GM06990 (cell line): ENCODE measurements at regions not wholly inside any gene's neighbourhood (a gene's known extent, or its start where the extent isn't known, plus 50 kb on each side); places are given as distances from the start of the nearest gene placed in this dataset.

Experiments used
- DNase-seq: peaks from one replicate; pipeline ENCODE4 v3.0.0-alpha.2; 2011; ENCODE audit not compliant: insufficient read length; ENCODE audit errors: extremely low read depth
- H3K27me3 ChIP-seq: replicated peaks from 2 replicates; pipeline ENCODE4 v1.6.0; 2011; ENCODE audit warnings: low read length; ENCODE audit not compliant: control insufficient read depth, insufficient read depth
- H3K36me3 ChIP-seq: 2 replicates; pipeline ENCODE4 v1.5.1; 2011; ENCODE audit warnings: low read length; ENCODE audit not compliant: control insufficient read depth, insufficient read depth
- H3K4me3 ChIP-seq: replicated peaks from 2 replicates; pipeline ENCODE4 v1.5.1; 2011; ENCODE audit warnings: low read depth, mild to moderate bottlenecking, control low read depth, low read length
- TF ChIP-seq, protein P1 (sequence below): IDR thresholded peaks from 2 replicates; pipeline ENCODE4 v1.5.1; 2011; ENCODE audit warnings: low read length, control low read depth, mild to moderate bottlenecking, inconsistent platforms; ENCODE audit not compliant: insufficient read depth, poor library complexity, severe bottlenecking

DNA sequence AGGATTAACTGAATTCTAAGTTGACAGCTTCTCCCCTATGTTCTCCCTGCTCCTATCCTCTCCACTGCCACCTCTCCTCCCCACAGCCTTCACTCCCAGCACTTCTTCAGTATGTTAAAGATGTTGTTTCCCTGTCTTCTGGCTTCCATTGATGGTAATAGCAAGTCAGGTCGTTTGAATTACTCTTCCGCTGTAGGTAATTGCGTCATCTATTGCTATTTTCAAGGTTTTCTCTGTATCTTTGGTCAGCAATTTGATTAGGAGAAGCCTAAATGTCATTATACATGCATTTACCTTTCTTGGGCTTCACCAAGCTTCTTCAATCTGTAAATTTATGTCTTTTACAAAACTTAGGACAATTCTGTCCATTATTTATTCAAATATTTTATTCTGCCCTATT, 377.3 kb upstream of the KLF12 start:
- no peak for DNase-seq
- H3K36me3 ChIP-seq, result no peaks in the 10 kb centered on the region
- TF ChIP-seq, protein P1, sequence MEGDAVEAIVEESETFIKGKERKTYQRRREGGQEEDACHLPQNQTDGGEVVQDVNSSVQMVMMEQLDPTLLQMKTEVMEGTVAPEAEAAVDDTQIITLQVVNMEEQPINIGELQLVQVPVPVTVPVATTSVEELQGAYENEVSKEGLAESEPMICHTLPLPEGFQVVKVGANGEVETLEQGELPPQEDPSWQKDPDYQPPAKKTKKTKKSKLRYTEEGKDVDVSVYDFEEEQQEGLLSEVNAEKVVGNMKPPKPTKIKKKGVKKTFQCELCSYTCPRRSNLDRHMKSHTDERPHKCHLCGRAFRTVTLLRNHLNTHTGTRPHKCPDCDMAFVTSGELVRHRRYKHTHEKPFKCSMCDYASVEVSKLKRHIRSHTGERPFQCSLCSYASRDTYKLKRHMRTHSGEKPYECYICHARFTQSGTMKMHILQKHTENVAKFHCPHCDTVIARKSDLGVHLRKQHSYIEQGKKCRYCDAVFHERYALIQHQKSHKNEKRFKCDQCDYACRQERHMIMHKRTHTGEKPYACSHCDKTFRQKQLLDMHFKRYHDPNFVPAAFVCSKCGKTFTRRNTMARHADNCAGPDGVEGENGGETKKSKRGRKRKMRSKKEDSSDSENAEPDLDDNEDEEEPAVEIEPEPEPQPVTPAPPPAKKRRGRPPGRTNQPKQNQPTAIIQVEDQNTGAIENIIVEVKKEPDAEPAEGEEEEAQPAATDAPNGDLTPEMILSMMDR, result no peak
- H3K27me3 ChIP-seq, result no peaks in the 10 kb centered on the region
- no peak overlapping the region for H3K4me3 ChIP-seq

DNA sequence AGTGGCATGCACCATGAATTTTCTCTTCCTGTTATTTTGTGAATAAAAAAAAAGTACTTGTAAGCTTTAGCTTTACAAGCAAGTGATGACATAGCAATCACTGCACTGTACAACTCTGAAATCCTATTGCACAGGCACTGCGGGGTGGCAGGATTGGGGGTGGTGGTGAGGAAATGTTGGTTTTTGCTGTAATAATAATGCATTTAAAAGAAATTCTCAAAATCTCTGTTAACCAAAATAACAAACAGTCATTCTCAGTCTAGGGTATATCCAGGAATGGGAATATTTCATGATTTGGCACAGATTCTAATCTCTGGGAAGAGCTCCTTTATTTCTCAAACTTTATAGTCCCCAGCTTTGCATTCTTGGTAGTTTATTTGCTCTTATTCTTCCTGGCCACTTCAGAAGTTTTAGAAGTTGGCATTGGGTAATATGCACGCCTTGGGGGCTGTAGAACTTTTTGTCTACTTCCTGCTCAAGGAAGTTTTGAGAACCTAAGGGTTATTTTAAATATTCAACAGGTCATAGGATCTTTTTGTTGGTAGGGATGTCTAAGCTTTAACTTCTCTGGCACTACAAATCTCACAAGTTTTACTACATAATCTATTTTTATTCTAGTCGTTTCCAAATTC, 353.0 kb upstream of the KLF12 start:
- no peak overlapping the region for H3K4me3 ChIP-seq
- no peak for DNase-seq
- TF ChIP-seq, protein P1, result no peak

DNA sequence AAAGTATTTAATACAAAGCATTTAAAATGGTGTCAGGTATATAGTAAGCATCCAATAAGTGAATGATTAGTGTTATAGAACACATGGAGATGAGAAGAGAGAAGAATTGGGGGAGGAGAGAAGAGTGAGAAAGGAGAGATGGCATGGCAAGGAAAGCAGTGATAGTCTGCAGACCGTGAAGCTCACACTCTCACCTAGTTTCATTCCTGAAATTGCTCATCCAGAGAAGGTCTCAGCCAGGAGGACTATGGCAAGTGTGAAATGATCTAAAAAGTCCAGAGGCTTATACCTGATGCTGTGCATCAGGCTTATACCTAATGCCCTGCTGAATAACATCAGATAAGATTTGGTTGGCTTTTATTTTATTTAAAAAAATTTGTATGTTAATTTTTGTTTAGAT, 351.6 kb upstream of the KLF12 start:
- Histone ChIP-seq H3K36me3 (no peaks in the 10 kb centered on the region), H3K4me3 (no peak overlapping the region), H3K27me3 (no peaks in the 10 kb centered on the region)
- TF ChIP-seq, protein P1, result no peak
- DNase-seq, result no peak

More for the DNA sequence above, 353.0 kb upstream of the KLF12 start:
- no peaks in the 10 kb centered on the region for H3K36me3 ChIP-seq
- H3K27me3 ChIP-seq, result no peaks in the 10 kb centered on the region

DNA sequence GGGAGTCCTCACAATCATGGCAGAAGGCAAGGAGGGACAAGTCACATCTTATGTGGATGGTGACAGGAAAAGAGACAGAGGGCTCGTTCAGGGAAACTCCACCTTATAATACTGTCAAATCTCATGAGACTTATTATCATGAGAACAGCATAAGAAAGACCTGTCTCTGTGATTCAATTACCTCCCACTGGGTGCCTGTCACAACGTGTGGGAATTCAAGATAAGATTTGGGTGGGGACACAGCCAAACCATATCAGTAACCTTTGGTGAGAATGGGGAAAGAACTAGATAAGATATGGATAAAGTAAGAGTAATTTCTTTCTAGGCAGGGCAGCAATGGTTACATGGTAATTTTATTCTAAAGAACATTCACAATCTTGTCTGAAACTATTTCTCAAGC, 344.9 kb upstream of the KLF12 start:
- TF ChIP-seq, protein P1, result no peak
- no peaks in the 10 kb centered on the region for H3K36me3 ChIP-seq
- H3K27me3 ChIP-seq, result no peaks in the 10 kb centered on the region
- no peak overlapping the region for H3K4me3 ChIP-seq
- DNase-seq, result no peak

DNA sequence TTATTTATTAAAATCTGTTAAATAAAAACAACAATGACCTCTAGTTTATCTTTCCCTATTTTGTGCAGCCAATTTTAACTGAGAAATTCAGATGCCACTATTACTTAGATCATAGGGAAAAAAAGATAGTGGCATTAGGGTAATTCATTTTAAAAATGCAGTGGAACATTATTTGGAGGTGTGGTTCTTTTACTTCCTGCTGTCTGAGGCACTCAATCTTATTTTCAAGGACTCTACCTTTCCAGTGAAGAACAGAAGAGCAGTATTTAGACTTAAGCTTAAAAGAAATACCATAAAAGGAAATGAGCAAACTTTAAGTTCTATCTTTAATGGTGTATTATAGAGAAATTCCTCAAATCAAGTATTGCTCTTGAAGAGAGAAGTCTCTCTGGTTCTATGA, 342.6 kb upstream of the KLF12 start:
- no peak overlapping the region for H3K4me3 ChIP-seq
- TF ChIP-seq, protein P1, result no peak
- no peaks in the 10 kb centered on the region for H3K36me3 ChIP-seq
- H3K27me3 ChIP-seq, result no peaks in the 10 kb centered on the region
- DNase-seq, result no peak

DNA sequence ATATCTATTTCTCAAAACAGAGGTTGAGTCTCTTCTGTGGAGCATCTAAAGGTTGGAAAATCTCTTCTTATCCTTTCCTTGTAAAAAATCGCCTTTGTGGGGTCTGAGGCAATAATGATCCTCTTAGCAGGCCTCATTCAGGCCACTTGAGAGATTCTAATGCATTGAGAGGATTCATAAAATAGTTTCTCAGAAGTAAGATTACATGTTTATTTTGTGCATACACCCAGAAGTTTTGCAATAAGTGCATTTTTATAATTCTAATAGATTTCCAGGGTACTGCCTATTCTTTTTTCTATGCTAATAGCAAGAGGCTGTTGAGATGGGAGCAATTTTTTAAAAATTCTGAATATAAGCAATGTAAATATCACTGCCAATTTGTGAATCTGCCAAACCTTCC, 342.2 kb upstream of the KLF12 start:
- H3K4me3 ChIP-seq, result no peak overlapping the region
- TF ChIP-seq, protein P1, result no peak
- H3K36me3 ChIP-seq, result no peaks in the 10 kb centered on the region
- no peaks in the 10 kb centered on the region for H3K27me3 ChIP-seq
- no peak for DNase-seq
